ENCODE measurements at regions not wholly inside any gene's neighbourhood (a gene's known extent, or its start where the extent isn't known, plus 50 kb on each side); places are given as distances from the start of the nearest gene placed in this dataset.
"Not testable (repeated sequence)": the region's sequence is repeated elsewhere in the genome, so short reads cannot be mapped to it uniquely, and the experiment has no call there.

- not testable (repeated sequence) for DNase-seq (ENCODE audit: low read depth)
Observed at GRCh38 chr7:135872861-135873260, 104.3 kb downstream of the MTPN start.

- DNase-seq (ENCODE audit: low read depth), result no peak
Observed at GRCh38 chr7:135862586-135863340, 114.2 kb upstream of the FAM180A start.

GRCh38 chr7:135859538-135859937 lies 110.9 kb upstream of the FAM180A start:
- no peak for DNase-seq (ENCODE audit: low read depth)

DNA sequence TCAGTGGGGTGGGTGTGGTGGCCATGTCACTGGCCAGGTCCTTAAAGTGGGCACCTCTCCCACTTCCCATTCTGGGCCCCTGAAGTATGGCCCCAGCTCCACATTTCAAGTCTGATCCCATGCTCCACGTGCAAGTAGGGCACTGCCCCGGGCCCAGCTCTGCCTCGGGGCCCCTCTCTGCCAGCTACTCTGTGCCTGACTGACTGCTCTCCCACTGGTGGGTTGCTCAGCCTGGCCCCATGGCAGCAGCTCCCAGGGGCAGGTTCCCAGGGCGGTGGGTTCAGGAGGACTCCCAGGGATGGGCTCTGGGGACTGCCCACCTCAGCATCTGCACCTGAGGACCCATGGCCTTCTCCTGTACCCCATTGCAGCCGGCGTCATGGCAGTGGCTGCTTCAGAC lies 110.2 kb upstream of the FAM180A start:
- DNase-seq (ENCODE audit: low read depth), result no peak

- DNase-seq (ENCODE audit: low read depth), result no peak
Observed at GRCh38 chr7:135858379-135858778, 109.8 kb upstream of the FAM180A start.

DNA sequence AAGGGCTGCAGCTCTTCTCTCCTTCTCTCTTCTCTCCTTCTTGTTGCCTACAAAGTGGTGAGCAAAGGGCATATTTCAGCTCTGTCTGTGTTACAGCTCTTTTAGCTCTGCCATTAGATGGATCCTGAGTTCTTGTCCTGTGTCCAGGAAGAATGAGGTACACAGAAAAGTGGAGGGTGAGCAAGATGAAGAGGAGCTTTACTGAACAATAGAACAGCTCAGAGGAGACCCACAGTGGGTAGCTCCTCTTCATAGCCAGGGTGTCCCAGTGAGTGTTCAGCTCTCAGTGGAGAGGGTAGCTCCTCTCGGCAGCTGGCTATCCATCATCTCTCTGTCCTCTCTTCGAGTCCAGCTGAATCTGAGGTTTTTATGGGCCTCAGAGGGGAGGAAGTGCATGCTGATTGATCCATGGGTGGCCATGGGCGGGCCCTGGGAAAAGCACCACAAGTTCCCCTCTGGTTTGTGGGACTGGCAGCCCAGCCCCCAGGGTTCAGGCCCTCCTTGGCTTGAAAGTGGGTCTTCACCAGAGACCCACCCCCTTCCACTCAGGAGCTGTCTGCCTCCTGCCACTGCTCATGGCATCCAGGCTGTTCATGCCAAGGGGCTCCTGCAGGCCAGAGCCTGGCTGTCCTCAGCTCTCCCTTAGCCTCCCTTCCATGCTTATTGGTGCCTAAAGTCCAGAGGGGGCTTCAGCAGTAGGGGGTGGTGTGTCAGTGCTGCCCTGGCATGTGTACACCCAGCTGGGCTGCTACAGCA lies 109.1 kb upstream of the FAM180A start:
- no peak for DNase-seq (ENCODE audit: low read depth)

GRCh38 chr7:135856356-135857144 lies 107.9 kb upstream of the FAM180A start:
- DNase-seq (ENCODE audit: low read depth), result no peak

DNA sequence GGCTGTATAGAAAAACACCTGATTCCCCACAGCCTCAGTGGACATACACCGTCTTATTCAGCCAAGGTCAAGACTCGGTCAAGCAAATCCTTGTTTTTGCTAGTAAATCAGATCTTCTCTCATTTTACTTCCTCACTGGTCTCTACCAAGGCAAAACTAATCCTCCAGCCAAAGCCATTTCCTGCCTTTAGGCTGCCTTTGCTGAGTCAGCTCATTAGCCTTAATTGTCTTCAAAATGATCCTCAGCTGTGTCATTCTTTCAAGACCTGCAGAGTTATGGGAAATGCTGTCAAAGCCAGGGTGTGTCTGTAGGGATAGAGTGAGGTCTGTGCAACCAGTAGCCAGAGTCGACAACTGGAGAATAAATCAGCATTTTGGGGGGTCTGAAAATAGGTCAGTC lies 107.2 kb upstream of the FAM180A start:
- DNase-seq (ENCODE audit: low read depth), result no peak

GRCh38 chr7:135853499-135853898 lies 104.9 kb upstream of the FAM180A start:
- no peak for DNase-seq (ENCODE audit: low read depth)

DNA sequence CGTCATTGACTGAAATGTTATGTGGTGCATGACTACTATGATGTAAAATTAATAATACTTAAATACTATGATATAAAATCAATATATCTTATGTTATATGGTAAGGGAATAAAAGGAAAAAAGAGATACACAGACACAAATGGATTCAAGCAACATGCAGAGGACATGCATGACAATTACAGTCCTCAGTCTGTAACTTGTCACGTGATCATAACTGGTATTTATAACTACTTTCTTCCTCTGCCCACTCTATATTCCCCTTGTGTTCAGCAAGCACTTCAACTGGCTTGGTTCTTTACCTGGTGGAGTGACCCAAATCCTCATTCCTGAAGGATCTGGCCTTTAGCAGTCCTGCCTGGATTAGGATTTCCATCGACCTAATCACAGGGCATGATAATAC lies 104.4 kb upstream of the FAM180A start:
- no peak for DNase-seq (ENCODE audit: low read depth)

GRCh38 chr7:135847242-135847641 lies 98.6 kb upstream of the FAM180A start:
- no peak for DNase-seq (ENCODE audit: low read depth)

DNA sequence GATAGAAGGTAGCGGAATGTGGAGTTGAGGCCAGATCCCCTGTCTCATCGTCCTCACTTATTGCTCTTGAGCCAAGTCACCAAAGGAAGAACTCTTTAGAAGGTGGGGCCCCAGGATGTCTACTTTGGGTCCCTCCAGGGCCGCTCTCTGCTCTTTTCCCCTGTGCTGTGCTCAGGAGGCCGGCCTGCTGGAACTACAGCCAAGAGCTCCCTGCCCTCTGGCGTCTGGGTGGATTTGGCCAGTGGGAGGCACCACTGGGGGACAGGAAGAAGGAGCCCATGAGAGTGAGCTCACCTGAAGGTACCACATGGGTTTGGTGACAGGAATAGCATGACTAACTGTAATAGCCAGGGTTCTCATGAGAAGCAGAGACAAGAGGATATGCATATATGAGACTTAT lies 97.7 kb upstream of the FAM180A start:
- DNase-seq (ENCODE audit: low read depth), result no peak

GRCh38 chr7:135845415-135846075 lies 96.9 kb upstream of the FAM180A start:
- DNase-seq (ENCODE audit: low read depth), result no peak

DNA sequence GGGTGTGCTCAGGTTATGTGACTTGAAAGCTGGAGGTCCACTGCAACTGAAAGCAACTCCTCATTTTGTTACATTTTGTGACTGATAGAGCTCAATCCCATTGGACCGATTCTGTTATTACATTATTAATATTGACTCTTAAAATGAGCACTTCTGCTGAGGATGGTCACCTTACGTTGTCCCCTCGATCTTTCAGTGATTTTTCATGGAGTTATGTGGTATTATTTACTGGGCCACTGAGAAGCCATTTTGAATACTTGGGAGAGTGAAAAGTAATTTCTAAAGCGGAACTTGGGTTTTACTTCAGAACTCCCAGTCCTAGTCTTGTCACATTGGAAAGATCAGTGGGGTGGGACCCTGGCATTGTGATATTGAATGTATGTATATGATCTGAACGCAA lies 96.3 kb upstream of the FAM180A start:
- no peak for DNase-seq (ENCODE audit: low read depth)

DNA sequence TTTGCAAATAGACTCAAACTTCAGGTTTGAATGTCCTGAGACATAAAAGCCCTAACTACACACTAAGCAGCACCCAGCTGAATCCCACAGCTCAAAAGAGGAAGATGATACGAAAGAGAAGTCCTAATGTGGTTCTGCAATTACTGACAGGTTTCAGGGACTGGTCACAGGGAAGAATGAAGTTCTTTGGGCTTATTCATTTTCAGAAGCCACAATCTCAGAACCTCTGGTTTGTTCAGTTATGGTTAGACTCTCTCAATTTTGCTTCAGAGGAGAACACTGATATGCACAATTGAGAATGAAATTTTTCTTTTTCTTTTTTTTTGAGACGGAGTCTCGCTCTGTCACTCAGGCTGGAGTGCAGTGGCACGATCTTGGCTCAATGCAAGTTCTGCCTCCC lies 94.6 kb upstream of the FAM180A start:
- DNase-seq (ENCODE audit: low read depth), result no peak

DNA sequence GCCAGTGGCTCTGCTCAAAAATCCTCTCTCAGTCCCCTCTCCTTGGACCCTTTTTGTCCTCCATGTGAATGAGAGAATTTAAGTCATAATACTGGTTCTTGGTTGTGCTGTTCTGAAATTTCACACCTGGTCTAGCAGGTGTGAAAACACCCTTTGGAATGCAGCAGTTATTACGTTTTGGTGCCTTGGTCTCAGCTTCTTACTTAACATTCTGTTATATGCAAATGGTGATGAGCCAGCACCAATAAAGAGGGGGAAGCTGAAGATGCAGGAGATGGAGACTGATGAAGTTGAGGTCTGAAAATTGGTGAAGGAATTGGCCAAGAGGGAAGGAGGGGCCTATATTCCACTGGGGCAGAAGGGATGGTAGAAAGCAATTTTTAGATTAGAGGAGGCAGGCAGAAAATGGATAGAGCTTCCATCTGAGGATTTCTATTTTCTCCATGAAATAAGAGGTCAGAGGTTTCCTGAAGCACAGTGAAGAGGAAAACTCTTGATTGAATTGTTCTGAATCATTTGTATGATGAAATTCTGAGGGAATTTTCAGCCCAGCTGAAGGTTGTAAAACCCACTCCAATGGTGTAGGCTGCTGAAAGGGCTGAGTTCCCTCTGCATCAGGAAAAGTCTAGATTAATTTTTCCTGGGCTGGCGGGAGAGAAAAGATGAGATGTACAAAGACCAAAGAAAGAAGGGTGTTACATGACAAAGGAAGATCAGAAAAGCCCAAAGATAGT lies 94.0 kb upstream of the FAM180A start:
- no peak for DNase-seq (ENCODE audit: low read depth)

- no peak for DNase-seq (ENCODE audit: low read depth)
Observed at GRCh38 chr7:135840591-135840990, 92.0 kb upstream of the FAM180A start.

GRCh38 chr7:135837675-135838074 lies 89.1 kb upstream of the FAM180A start:
- DNase-seq (ENCODE audit: low read depth), result no peak

GRCh38 chr7:135834266-135834665 lies 85.7 kb upstream of the FAM180A start:
- no peak for DNase-seq (ENCODE audit: low read depth)

DNA sequence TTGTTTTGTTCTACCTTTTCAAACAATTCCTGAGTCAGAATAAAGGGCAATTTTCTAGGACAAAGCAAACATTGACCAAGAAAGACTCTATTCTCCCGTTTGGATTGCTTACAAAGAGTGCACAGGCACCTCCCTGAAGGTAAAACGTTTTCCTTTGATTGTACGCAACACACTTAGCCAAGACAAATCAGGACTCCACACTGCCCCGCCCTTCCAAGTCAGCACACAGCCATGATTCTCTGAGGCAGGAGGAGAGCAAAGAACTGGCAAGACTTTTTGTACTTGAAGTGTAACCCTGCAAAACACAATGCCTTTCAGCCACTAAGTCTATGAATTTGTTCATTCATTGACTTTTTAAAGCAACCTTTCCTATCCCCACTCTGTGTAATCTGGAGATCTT lies 85.0 kb upstream of the FAM180A start:
- DNase-seq (ENCODE audit: low read depth), result no peak

GRCh38 chr7:135831455-135832195 lies 83.0 kb upstream of the FAM180A start:
- DNase-seq (ENCODE audit: low read depth), result no peak

Measured in T follicular helper cell (primary cell).